IMR-90 (cell line): ENCODE measurements at regions not wholly inside any gene's neighbourhood (a gene's known extent, or its start where the extent isn't known, plus 50 kb on each side); places are given as distances from the start of the nearest gene placed in this dataset.

Experiments
- ATAC-seq: fragments of 200-7000 bp; cut with Tn5 transposase; 2 replicates; pipeline ENCODE4 v1.9.1; 2020; ENCODE audit warnings: low read depth, mild to moderate bottlenecking, moderate library complexity
- BruUV-seq: library from RNA; stranded (reverse); fragments of 400-500 nt; replicated peaks from 2 replicates; lab custom pipeline; 2021; lab: Mats Ljungman, UMichigan
- CTCF ChIA-PET: fragments of 300-600 bp; formaldehyde crosslinking; extraction: SDS; loops from one replicate; lab custom pipeline; 2021; ENCODE audit warnings: antibody characterized with exemption; lab: Yijun Ruan, JAX
- POLR2A ChIA-PET: fragments of 300-600 bp; sonication (Branson Sonifier 250); formaldehyde crosslinking; loops from one replicate; lab custom pipeline; 2022; ENCODE audit warnings: antibody characterized with exemption; ENCODE audit not compliant: unreplicated experiment; lab: Charles Lee
- DNase-seq: peaks from one replicate; pipeline ENCODE4 v3.0.0; 2013
- H2AFZ ChIP-seq: replicated peaks from 2 replicates; pipeline ENCODE3; 2013; ENCODE audit warnings: low read length, mild to moderate bottlenecking; ENCODE audit not compliant: poor library complexity
- H2AK5ac ChIP-seq: 2 replicates; pipeline ENCODE4 v1.6.1; 2013; ENCODE audit warnings: low read depth, low read length, inconsistent platforms
- H2AK9ac ChIP-seq: replicated peaks from 2 replicates; pipeline ENCODE3; 2013; ENCODE audit warnings: mild to moderate bottlenecking, low read depth, low read length, moderate library complexity; ENCODE audit not compliant: poor library complexity
- H2BK120ac ChIP-seq: 2 replicates; pipeline ENCODE4 v1.6.1; 2013; ENCODE audit warnings: low read depth, low read length, inconsistent platforms
- H2BK15ac ChIP-seq: 3 replicates; pipeline ENCODE4 v1.6.1; 2013; ENCODE audit warnings: low read depth, low read length, inconsistent platforms
- H2BK20ac ChIP-seq: 2 replicates; pipeline ENCODE4 v1.6.1; 2013; ENCODE audit warnings: low read depth, mild to moderate bottlenecking, inconsistent platforms, low read length, moderate library complexity
- H2BK5ac ChIP-seq: 2 replicates; pipeline ENCODE4 v1.6.1; 2013; ENCODE audit warnings: mild to moderate bottlenecking, low read depth, low read length, inconsistent platforms; ENCODE audit not compliant: poor library complexity, severe bottlenecking
- H3K14ac ChIP-seq: replicated peaks from 2 replicates; pipeline ENCODE4 v1.6.1; 2013; ENCODE audit warnings: low read depth, low read length, inconsistent platforms
- H3K18ac ChIP-seq: 2 replicates; pipeline ENCODE4 v1.6.1; 2013; ENCODE audit warnings: low read depth, low read length, control low read depth
- H3K23ac ChIP-seq: 2 replicates; pipeline ENCODE4 v1.6.1; 2013; ENCODE audit warnings: low read depth, low read length, inconsistent platforms
- H3K27ac ChIP-seq: 2 replicates; pipeline ENCODE4 v1.5.1; 2013; ENCODE audit warnings: mild to moderate bottlenecking, control low read depth, low read length; ENCODE audit not compliant: insufficient read depth
- H3K27me3 ChIP-seq: 2 replicates; pipeline ENCODE4 v1.6.1; 2013; ENCODE audit warnings: low read length; ENCODE audit not compliant: control insufficient read depth, insufficient read depth
- H3K36me3 ChIP-seq: 2 replicates; pipeline ENCODE4 v1.6.1; 2013; ENCODE audit warnings: low read length, mixed read lengths; ENCODE audit not compliant: control insufficient read depth, insufficient read depth
- H3K4ac ChIP-seq: 2 replicates; pipeline ENCODE4 v1.6.1; 2013; ENCODE audit warnings: low read depth, low read length, inconsistent platforms
- H3K4me1 ChIP-seq: 2 replicates; pipeline ENCODE4 v1.6.1; 2013; ENCODE audit warnings: low read length, mixed read lengths; ENCODE audit not compliant: control insufficient read depth, insufficient read depth
- H3K4me2 ChIP-seq: 2 replicates; pipeline ENCODE4 v1.6.1; 2013; ENCODE audit warnings: low read depth, mild to moderate bottlenecking, control low read depth, low read length, moderate library complexity
- H3K4me3 ChIP-seq: 2 replicates; pipeline ENCODE4 v1.5.1; 2013; ENCODE audit warnings: low read depth, mild to moderate bottlenecking, control low read depth, low read length, moderate library complexity; ENCODE audit not compliant: insufficient read depth
- H3K56ac ChIP-seq: 2 replicates; pipeline ENCODE4 v1.6.1; 2013; ENCODE audit warnings: low read length, inconsistent platforms; ENCODE audit not compliant: insufficient read depth; ENCODE audit errors: extremely low read depth
- H3K79me1 ChIP-seq, 2 experiments: 2 replicates each; pipeline ENCODE4 v1.6.1; 2013; ENCODE audit warnings: low read length in 2 of 2, inconsistent platforms in 1 of 2, low read depth in 1 of 2
- H3K9ac ChIP-seq: 2 replicates; pipeline ENCODE4 v1.6.1; 2013; ENCODE audit warnings: low read depth, low read length, control low read depth
- H3K9me1 ChIP-seq: 2 replicates; pipeline ENCODE4 v1.6.1; 2013; ENCODE audit warnings: low read length, inconsistent platforms; ENCODE audit not compliant: insufficient read depth
- H3K9me3 ChIP-seq: 2 replicates; pipeline ENCODE4 v1.6.1; 2013; ENCODE audit warnings: low read length; ENCODE audit not compliant: control insufficient read depth, insufficient read depth
- H4K20me1 ChIP-seq: 2 replicates; pipeline ENCODE4 v1.6.1; 2013; ENCODE audit warnings: low read length, inconsistent platforms; ENCODE audit not compliant: insufficient read depth
- H4K5ac ChIP-seq: 2 replicates; pipeline ENCODE4 v1.6.1; 2013; ENCODE audit warnings: mild to moderate bottlenecking, low read depth, low read length, control low read depth
- H4K8ac ChIP-seq, 2 experiments: 2 replicates each; pipeline ENCODE4 v1.6.1; 2013; ENCODE audit warnings: low read depth in 2 of 2, low read length in 2 of 2, control low read depth in 1 of 2, inconsistent platforms in 1 of 2
- H4K91ac ChIP-seq: 2 replicates; pipeline ENCODE4 v1.6.1; 2013; ENCODE audit warnings: low read depth, low read length, inconsistent platforms; ENCODE audit not compliant: insufficient read depth
- CEBPB ChIP-seq: IDR thresholded peaks from 2 replicates; pipeline ENCODE4 v1.6.1; 2012; ENCODE audit warnings: low read depth, low read length, improper control_type of control experiment
- FOS ChIP-seq: fragments of 150-350 bp; IDR thresholded peaks from 2 replicates; pipeline ENCODE4 v1.6.1; 2016; ENCODE audit warnings: low read depth, low read length
- MAZ ChIP-seq: IDR thresholded peaks from 2 replicates; pipeline ENCODE4 v1.6.1; 2012; ENCODE audit warnings: low read depth, mild to moderate bottlenecking, low read length, improper control_type of control experiment, moderate library complexity, borderline replicate concordance
- MXI1 ChIP-seq: IDR thresholded peaks from 2 replicates; pipeline ENCODE4 v1.6.1; 2012; ENCODE audit warnings: low read depth, mild to moderate bottlenecking, low read length, moderate library complexity, borderline replicate concordance
- POLR2A ChIP-seq: IDR thresholded peaks from 2 replicates; pipeline ENCODE4 v1.6.1; 2012; ENCODE audit warnings: mild to moderate bottlenecking, low read depth, low read length
- RAD21 ChIP-seq: IDR thresholded peaks from 2 replicates; pipeline ENCODE4 v1.6.1; 2012; ENCODE audit warnings: low read length, improper control_type of control experiment
- RCOR1 ChIP-seq: IDR thresholded peaks from 2 replicates; pipeline ENCODE4 v1.6.1; 2012; ENCODE audit warnings: mild to moderate bottlenecking, low read length, improper control_type of control experiment; ENCODE audit not compliant: insufficient replicate concordance
- SMC3 ChIP-seq: fragments of 150-350 bp; IDR thresholded peaks from 2 replicates; pipeline ENCODE4 v1.6.1; 2016; ENCODE audit warnings: low read depth, mild to moderate bottlenecking, antibody characterized with exemption, low read length, moderate library complexity
- WGBS, 2 experiments: methylation state at CpG; one replicate each; pipeline versions ENCODE4 v1.1.5 to v1.1.7; 2013; ENCODE audit warnings: missing lambda C conversion rate in 2 of 2; ENCODE audit not compliant: insufficient read length in 1 of 2; ENCODE audit errors: extremely low coverage in 2 of 2; 5-methylcytosine and 5-hydroxymethylcytosine counted together
- dilution Hi-C: fragments of 300-500 bp; cut with HindIII; formaldehyde crosslinking; loops from one replicate; pipeline ENCODE4 v1.14.3; 2018; ENCODE audit warnings: low sequenced_read_pairs; ENCODE audit not compliant: unreplicated experiment
- in situ Hi-C: fragments of 300-500 bp; cut with MboI; formaldehyde crosslinking; loops from 3 replicates; pipeline ENCODE4 v1.14.3; 2019; ENCODE audit warnings: low sequenced_read_pairs, inconsistent platforms, mixed read lengths
- intact Hi-C: fragments of 100-400 bp; cut with micrococcal nuclease; formaldehyde crosslinking; loops from 2 replicates; pipeline ENCODE4 v1.10.0; 2022
- TF ChIP-seq, protein P1 (sequence below): fragments of 150-350 bp; IDR thresholded peaks from 2 replicates; pipeline ENCODE4 v1.6.1; 2016; ENCODE audit warnings: low read depth, mild to moderate bottlenecking, low read length, moderate library complexity, borderline replicate concordance

DNA sequence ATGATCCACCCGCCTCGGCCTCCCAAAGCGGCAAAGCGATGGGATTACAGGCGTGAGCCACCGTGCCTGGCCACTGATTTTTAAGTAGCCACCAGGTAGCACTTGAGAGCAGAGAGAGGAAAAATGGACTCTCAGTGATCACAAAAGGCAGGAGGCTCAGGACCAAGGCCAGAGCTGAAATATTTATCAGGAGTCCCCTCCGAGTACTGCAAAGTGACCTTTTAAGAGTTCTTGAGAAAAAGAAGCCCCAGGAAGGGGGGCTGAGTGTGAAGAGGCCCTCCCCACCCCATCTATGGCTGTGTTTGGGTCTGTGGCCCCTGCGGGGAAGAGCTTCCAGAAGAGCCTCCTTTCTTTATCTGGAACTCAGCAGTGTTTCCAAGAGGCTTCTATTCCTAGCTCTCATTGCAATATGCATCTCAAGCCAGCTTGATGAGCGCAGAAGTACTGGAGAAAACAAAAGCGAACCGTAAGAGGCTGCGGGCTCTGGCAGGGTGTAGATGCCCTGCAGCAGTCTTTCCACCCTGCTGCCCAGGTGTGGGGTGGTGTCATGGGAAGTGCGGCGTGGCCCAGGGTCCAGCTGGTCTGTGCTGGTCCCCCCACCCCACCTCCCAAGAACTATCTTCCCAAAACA, 75.5 kb upstream of the CDK20 start:
- ATAC-seq = no peak; the same call in 1 of the 2 replicates
- H3K4ac ChIP-seq = no peak overlapping the region
- peak overlapping the region; percentile 32 for H2AFZ ChIP-seq
- CTCF ChIA-PET = no interaction called here
- dilution Hi-C loops (no loop called here), intact Hi-C loops (no loop called here), in situ Hi-C loops (loop anchor here (25.0 kb wide), 1 partner anchor 362 kb away; no protein-coding TSS in a partner anchor)
- H2BK120ac ChIP-seq = no peak overlapping the region
- WGBS, 2 experiments = 85% methylated on average over 6 of the region's 14 CpGs; no CpG with 5 or more reads in 1 of the 2 experiments
- H3K9me1 ChIP-seq = no peaks in the 10 kb centered on the region
- H2BK20ac ChIP-seq = no peak overlapping the region
- no peak overlapping the region for H2BK5ac ChIP-seq
- TF ChIP-seq MXI1 (no peak), FOS (no peak), RCOR1 (no peak), CEBPB (no peak), RAD21 (no peak), MAZ (no peak), POLR2A (no peak), SMC3 (no peak)
- TF ChIP-seq, protein P1, sequence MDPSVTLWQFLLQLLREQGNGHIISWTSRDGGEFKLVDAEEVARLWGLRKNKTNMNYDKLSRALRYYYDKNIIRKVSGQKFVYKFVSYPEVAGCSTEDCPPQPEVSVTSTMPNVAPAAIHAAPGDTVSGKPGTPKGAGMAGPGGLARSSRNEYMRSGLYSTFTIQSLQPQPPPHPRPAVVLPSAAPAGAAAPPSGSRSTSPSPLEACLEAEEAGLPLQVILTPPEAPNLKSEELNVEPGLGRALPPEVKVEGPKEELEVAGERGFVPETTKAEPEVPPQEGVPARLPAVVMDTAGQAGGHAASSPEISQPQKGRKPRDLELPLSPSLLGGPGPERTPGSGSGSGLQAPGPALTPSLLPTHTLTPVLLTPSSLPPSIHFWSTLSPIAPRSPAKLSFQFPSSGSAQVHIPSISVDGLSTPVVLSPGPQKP = no peak
- H4K8ac ChIP-seq = no peak overlapping the region
- no peak overlapping the region for H2BK15ac ChIP-seq
- H3K4me1 ChIP-seq = no peaks in the 10 kb centered on the region
- no peak overlapping the region for H3K14ac ChIP-seq
- H3K9me3 ChIP-seq = peaks cover under 1% of the 10 kb centered on the region
- H4K5ac ChIP-seq = no peak overlapping the region
- H3K36me3 ChIP-seq = no peaks in the 10 kb centered on the region
- H3K27me3 ChIP-seq = no peaks in the 10 kb centered on the region
- DNase-seq = no peak
- H3K27ac ChIP-seq = no peak overlapping the region
- no peak overlapping the region for H3K4me2 ChIP-seq
- H2AK9ac ChIP-seq = no peak overlapping the region
- H3K56ac ChIP-seq = no peak overlapping the region
- no peaks in the 10 kb centered on the region for H4K20me1 ChIP-seq
- H3K23ac ChIP-seq = no peak overlapping the region
- H4K91ac ChIP-seq = no peak overlapping the region
- BruUV-seq = no TSS peak
- H2AK5ac ChIP-seq = no peak overlapping the region
- POLR2A ChIA-PET = no interaction called here
- no peak overlapping the region for H3K18ac ChIP-seq
- no peaks in the 10 kb centered on the region for H3K79me1 ChIP-seq
- no peak overlapping the region for H3K9ac ChIP-seq
- H3K4me3 ChIP-seq = no peak overlapping the region
